Endodermal cell (in vitro differentiated cells): ENCODE measurements at regions not wholly inside any gene's neighbourhood (a gene's known extent, or its start where the extent isn't known, plus 50 kb on each side); places are given as distances from the start of the nearest gene placed in this dataset.

Experiments
- DNase-seq: peaks from one replicate; pipeline ENCODE4 v3.0.0-alpha.2; 2017
- H3K27ac ChIP-seq: 2 replicates; pipeline ENCODE4 v1.5.1; 2013; ENCODE audit warnings: mild to moderate bottlenecking, low read depth, low read length, moderate library complexity
- H3K27me3 ChIP-seq: 2 replicates; pipeline ENCODE4 v1.6.1; 2013; ENCODE audit warnings: mild to moderate bottlenecking, low read length, moderate library complexity; ENCODE audit not compliant: insufficient read depth, control insufficient read depth, poor library complexity, severe bottlenecking
- H3K36me3 ChIP-seq: 2 replicates; pipeline ENCODE4 v1.7.0; 2013; ENCODE audit warnings: mild to moderate bottlenecking, low read length, moderate library complexity; ENCODE audit not compliant: control insufficient read depth, insufficient read depth
- H3K4me1 ChIP-seq: one replicate; pipeline ENCODE4 v1.7.0; 2013; ENCODE audit warnings: low read length; ENCODE audit not compliant: control insufficient read depth, insufficient read depth
- H3K4me3 ChIP-seq: 2 replicates; pipeline ENCODE4 v1.5.1; 2013; ENCODE audit warnings: mild to moderate bottlenecking, low read length, moderate library complexity
- H3K9ac ChIP-seq: 2 replicates; pipeline ENCODE4 v1.6.1; 2013; ENCODE audit warnings: mild to moderate bottlenecking, low read length, moderate library complexity; ENCODE audit not compliant: poor library complexity, severe bottlenecking; ENCODE audit errors: extremely low read depth
- H3K9me3 ChIP-seq: 2 replicates; pipeline ENCODE4 v1.6.1; 2013; ENCODE audit warnings: mild to moderate bottlenecking, low read length, moderate library complexity; ENCODE audit not compliant: control insufficient read depth
- H3K27ac Mint-ChIP-seq: 2 replicates; pipeline ENCODE4 v1.8.0; 2020; ENCODE audit warnings: mixed read lengths
- H3K27me3 Mint-ChIP-seq: 2 replicates; pipeline ENCODE4 v1.8.0; 2021; ENCODE audit warnings: mild to moderate bottlenecking, mixed read lengths; ENCODE audit not compliant: insufficient read depth
- H3K36me3 Mint-ChIP-seq: 2 replicates; pipeline ENCODE4 v1.8.0; 2020; ENCODE audit warnings: low read depth, mixed read lengths
- H3K4me1 Mint-ChIP-seq: 2 replicates; pipeline ENCODE4 v1.8.0; 2020; ENCODE audit warnings: mixed read lengths
- H3K4me3 Mint-ChIP-seq: 2 replicates; pipeline ENCODE4 v1.8.0; 2020; ENCODE audit warnings: mild to moderate bottlenecking, moderate library complexity, mixed read lengths
- H3K9me3 Mint-ChIP-seq: 2 replicates; pipeline ENCODE4 v1.8.0; 2020; ENCODE audit warnings: mild to moderate bottlenecking, mixed read lengths
- WGBS, 2 experiments: methylation state at CpG; one replicate each; pipeline versions ENCODE4 v1.1.5 to v1.1.7; 2013; ENCODE audit warnings: missing lambda C conversion rate in 2 of 2, mixed read lengths in 1 of 2; ENCODE audit not compliant: insufficient coverage in 1 of 2, insufficient read length in 1 of 2; 5-methylcytosine and 5-hydroxymethylcytosine counted together
- TF ChIP-seq, protein P1 (sequence below): fragments of 200-600 bp; sonication (generic); conservative IDR thresholded peaks from 2 replicates; pipeline ENCODE4 v1.5.0; 2021; ENCODE audit warnings: antibody characterized with exemption, mild to moderate bottlenecking

DNA sequence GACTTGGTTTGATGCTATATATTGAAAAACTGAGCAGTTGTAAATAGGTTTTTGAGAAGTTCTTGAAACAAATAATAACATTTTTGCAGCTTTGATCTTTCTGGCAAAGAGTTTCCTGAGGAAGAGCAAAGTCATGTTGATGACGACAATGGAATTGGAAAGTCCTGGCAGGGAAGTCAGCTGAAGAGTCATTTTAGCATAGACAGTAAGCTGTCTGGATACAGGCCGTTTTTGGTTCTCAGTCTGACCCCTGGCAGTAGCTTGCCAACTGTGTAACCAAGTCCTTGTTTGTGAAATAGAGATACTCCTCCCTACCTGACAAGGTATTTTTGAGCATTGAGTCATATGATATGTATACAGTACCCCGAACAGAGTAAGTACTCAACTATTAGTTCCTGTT lies 193.3 kb downstream of the C11orf91 start:
- TF ChIP-seq, protein P1, sequence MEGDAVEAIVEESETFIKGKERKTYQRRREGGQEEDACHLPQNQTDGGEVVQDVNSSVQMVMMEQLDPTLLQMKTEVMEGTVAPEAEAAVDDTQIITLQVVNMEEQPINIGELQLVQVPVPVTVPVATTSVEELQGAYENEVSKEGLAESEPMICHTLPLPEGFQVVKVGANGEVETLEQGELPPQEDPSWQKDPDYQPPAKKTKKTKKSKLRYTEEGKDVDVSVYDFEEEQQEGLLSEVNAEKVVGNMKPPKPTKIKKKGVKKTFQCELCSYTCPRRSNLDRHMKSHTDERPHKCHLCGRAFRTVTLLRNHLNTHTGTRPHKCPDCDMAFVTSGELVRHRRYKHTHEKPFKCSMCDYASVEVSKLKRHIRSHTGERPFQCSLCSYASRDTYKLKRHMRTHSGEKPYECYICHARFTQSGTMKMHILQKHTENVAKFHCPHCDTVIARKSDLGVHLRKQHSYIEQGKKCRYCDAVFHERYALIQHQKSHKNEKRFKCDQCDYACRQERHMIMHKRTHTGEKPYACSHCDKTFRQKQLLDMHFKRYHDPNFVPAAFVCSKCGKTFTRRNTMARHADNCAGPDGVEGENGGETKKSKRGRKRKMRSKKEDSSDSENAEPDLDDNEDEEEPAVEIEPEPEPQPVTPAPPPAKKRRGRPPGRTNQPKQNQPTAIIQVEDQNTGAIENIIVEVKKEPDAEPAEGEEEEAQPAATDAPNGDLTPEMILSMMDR = no peak
- Mint-ChIP-seq H3K4me3 (no peak overlapping the region), H3K27ac (no peak overlapping the region), H3K9me3 (no peaks in the 10 kb centered on the region), H3K27me3 (peaks cover 4% of the 10 kb centered on the region), H3K4me1 (no peaks in the 10 kb centered on the region), H3K36me3 (no peaks in the 10 kb centered on the region)
- 79 to 87% methylated on average over 2 to 3 of the region's 3 CpGs for WGBS, 2 experiments
- H3K4me3 ChIP-seq = no peak overlapping the region
- H3K4me1 ChIP-seq = no peaks in the 10 kb centered on the region
- no peak overlapping the region for H3K27ac ChIP-seq
- no peaks in the 10 kb centered on the region for H3K27me3 ChIP-seq
- DNase-seq = no peak
- H3K9me3 ChIP-seq = no peaks in the 10 kb centered on the region
- H3K36me3 ChIP-seq = no peaks in the 10 kb centered on the region
- H3K9ac ChIP-seq = no peak overlapping the region

DNA sequence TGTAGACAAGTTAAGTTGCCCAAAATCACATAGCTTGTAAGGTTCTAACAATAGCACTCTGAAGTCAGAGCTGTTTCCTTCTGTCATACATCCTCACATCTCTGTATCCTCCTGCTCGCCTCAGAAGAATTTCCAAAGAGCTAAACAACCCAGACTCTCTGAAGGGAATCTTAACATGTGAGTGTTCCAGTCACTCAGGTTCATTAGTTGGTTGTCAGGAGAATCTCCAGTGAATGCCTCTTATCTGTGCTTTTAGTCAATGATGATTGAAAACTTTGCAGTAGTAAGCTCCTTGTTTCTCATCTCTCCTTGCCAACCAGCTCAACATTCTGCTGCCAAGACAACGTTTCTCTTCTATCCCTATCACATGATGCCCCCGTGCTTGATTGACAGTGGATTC lies 195.5 kb downstream of the C11orf91 start:
- TF ChIP-seq, protein P1 = no peak
- no peaks in the 10 kb centered on the region for H3K4me1 ChIP-seq
- H3K4me3 Mint-ChIP-seq = no peak overlapping the region
- DNase-seq = no peak
- WGBS, 2 experiments = 73% methylated on average over 3 of the region's 3 CpGs; no CpG with 5 or more reads in 1 of the 2 experiments
- no peaks in the 10 kb centered on the region for H3K36me3 Mint-ChIP-seq
- H3K27ac ChIP-seq = no peak overlapping the region
- no peaks in the 10 kb centered on the region for H3K36me3 ChIP-seq
- H3K27me3 ChIP-seq = no peaks in the 10 kb centered on the region
- H3K4me1 Mint-ChIP-seq = no peaks in the 10 kb centered on the region
- peaks cover 4% of the 10 kb centered on the region for H3K27me3 Mint-ChIP-seq
- H3K4me3 ChIP-seq = no peak overlapping the region
- no peaks in the 10 kb centered on the region for H3K9me3 Mint-ChIP-seq
- no peak overlapping the region for H3K9ac ChIP-seq
- H3K9me3 ChIP-seq = no peaks in the 10 kb centered on the region
- no peak overlapping the region for H3K27ac Mint-ChIP-seq

DNA sequence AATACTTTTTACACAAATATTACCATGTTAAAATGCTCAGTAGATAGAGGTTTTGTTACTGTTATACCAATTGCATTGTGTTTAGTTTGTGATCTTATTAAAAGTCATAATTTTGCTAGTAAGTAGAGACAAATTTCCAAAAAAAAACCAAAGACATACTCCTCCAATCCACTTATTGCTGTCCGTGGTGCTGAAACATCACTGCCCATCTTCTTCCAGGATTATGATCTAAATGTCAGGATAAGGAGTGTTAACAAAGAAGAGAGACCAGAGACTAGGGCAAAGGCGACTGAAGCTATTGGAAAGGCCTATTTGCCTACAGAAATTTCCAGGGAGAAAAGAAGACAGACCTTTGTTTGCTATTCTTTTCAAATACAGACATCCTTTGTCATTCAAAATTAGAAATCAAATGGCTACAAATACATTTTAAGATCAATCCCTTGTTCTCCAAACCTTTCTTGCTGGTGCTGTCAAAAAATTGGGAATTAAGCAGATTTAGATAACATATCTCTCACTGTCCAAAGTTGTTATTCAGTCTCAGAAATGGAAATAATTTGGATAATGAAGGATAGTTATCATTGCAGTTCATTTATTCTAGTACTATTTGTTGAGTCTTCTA lies 199.7 kb downstream of the C11orf91 start:
- H3K27me3 Mint-ChIP-seq = peaks cover 12% of the 10 kb centered on the region
- no peak overlapping the region for H3K27ac Mint-ChIP-seq
- 15 to 17% methylated on average over 2 of the region's 2 CpGs for WGBS, 2 experiments
- Histone ChIP-seq H3K9ac (no peak overlapping the region), H3K4me3 (no peak overlapping the region), H3K36me3 (no peaks in the 10 kb centered on the region), H3K27ac (no peak overlapping the region), H3K27me3 (no peaks in the 10 kb centered on the region), H3K9me3 (no peaks in the 10 kb centered on the region), H3K4me1 (no peaks in the 10 kb centered on the region)
- no peaks in the 10 kb centered on the region for H3K36me3 Mint-ChIP-seq
- no peaks in the 10 kb centered on the region for H3K9me3 Mint-ChIP-seq
- TF ChIP-seq, protein P1 = no peak
- H3K4me1 Mint-ChIP-seq = no peaks in the 10 kb centered on the region
- H3K4me3 Mint-ChIP-seq = no peak overlapping the region
- peak; percentile 78 for DNase-seq
